Osteocyte (in vitro differentiated cells): ENCODE measurements at regions not wholly inside any gene's neighbourhood (a gene's known extent, or its start where the extent isn't known, plus 50 kb on each side); places are given as distances from the start of the nearest gene placed in this dataset.
"Not testable (repeated sequence)": the region's sequence is repeated elsewhere in the genome, so short reads cannot be mapped to it uniquely, and the experiment has no call there.

Source experiments
- DNase-seq: peaks from one replicate; pipeline ENCODE4 v3.0.0; 2021; ENCODE audit warnings: mixed read lengths; ENCODE audit not compliant: unreplicated experiment; ENCODE audit errors: extremely low spot score
- H3K27ac Mint-ChIP-seq: one replicate; pipeline ENCODE4 v1.8.0; 2021; ENCODE audit warnings: mild to moderate bottlenecking, mixed read lengths; ENCODE audit not compliant: unreplicated experiment
- H3K27me3 Mint-ChIP-seq: one replicate; pipeline ENCODE4 v1.8.0; 2021; ENCODE audit warnings: mixed read lengths; ENCODE audit not compliant: unreplicated experiment
- H3K36me3 Mint-ChIP-seq: one replicate; pipeline ENCODE4 v1.8.0; 2021; ENCODE audit warnings: mixed read lengths; ENCODE audit not compliant: unreplicated experiment
- H3K4me1 Mint-ChIP-seq: one replicate; pipeline ENCODE4 v1.8.0; 2021; ENCODE audit warnings: mixed read lengths; ENCODE audit not compliant: unreplicated experiment
- H3K4me3 Mint-ChIP-seq: one replicate; pipeline ENCODE4 v1.8.0; 2021; ENCODE audit warnings: mild to moderate bottlenecking, moderate library complexity, mixed read lengths; ENCODE audit not compliant: unreplicated experiment
- H3K9me3 Mint-ChIP-seq: one replicate; pipeline ENCODE4 v1.8.0; 2021; ENCODE audit warnings: mixed read lengths; ENCODE audit not compliant: unreplicated experiment
- TF ChIP-seq, protein P1 (sequence below): fragments of 200-600 bp; sonication (generic); IDR thresholded peaks from 2 replicates; pipeline ENCODE4 v1.5.0; 2021; ENCODE audit warnings: antibody characterized with exemption, mild to moderate bottlenecking, moderate library complexity

DNA sequence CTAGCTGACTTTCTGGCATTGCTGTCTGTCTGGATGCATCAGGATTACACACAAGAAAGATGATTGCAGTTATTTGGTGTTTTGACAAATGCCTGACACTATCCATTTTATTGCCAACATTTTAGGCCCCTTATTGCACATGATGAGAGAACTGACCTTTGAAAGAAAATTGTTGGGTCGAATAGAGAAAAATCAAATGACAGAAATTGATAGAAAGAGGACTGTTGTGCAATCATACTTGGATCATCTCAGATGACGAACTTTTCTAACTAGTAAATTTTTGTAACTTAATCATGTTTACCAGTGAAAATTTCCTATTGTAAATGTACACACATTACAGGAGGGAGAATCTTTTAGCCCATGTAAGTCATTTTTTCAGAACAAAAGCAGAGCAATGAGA lies 251.5 kb upstream of the USP15 start:
- no peaks in the 10 kb centered on the region for H3K4me1 Mint-ChIP-seq
- no peaks in the 10 kb centered on the region for H3K36me3 Mint-ChIP-seq
- TF ChIP-seq, protein P1, sequence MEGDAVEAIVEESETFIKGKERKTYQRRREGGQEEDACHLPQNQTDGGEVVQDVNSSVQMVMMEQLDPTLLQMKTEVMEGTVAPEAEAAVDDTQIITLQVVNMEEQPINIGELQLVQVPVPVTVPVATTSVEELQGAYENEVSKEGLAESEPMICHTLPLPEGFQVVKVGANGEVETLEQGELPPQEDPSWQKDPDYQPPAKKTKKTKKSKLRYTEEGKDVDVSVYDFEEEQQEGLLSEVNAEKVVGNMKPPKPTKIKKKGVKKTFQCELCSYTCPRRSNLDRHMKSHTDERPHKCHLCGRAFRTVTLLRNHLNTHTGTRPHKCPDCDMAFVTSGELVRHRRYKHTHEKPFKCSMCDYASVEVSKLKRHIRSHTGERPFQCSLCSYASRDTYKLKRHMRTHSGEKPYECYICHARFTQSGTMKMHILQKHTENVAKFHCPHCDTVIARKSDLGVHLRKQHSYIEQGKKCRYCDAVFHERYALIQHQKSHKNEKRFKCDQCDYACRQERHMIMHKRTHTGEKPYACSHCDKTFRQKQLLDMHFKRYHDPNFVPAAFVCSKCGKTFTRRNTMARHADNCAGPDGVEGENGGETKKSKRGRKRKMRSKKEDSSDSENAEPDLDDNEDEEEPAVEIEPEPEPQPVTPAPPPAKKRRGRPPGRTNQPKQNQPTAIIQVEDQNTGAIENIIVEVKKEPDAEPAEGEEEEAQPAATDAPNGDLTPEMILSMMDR: no peak
- no peaks in the 10 kb centered on the region for H3K9me3 Mint-ChIP-seq
- no peaks in the 10 kb centered on the region for H3K27me3 Mint-ChIP-seq
- no peak overlapping the region for H3K4me3 Mint-ChIP-seq
- DNase-seq: no peak
- H3K27ac Mint-ChIP-seq: no peak overlapping the region

- DNase-seq: no peak
- no peaks in the 10 kb centered on the region for H3K9me3 Mint-ChIP-seq
- no peaks in the 10 kb centered on the region for H3K4me1 Mint-ChIP-seq
- no peak overlapping the region for H3K27ac Mint-ChIP-seq
- no peaks in the 10 kb centered on the region for H3K27me3 Mint-ChIP-seq
- H3K36me3 Mint-ChIP-seq: no peaks in the 10 kb centered on the region
- H3K4me3 Mint-ChIP-seq: no peak overlapping the region
- TF ChIP-seq, protein P1: no peak
Measured at GRCh38 chr12:62009445-62009844, 250.8 kb upstream of the USP15 start.

DNA sequence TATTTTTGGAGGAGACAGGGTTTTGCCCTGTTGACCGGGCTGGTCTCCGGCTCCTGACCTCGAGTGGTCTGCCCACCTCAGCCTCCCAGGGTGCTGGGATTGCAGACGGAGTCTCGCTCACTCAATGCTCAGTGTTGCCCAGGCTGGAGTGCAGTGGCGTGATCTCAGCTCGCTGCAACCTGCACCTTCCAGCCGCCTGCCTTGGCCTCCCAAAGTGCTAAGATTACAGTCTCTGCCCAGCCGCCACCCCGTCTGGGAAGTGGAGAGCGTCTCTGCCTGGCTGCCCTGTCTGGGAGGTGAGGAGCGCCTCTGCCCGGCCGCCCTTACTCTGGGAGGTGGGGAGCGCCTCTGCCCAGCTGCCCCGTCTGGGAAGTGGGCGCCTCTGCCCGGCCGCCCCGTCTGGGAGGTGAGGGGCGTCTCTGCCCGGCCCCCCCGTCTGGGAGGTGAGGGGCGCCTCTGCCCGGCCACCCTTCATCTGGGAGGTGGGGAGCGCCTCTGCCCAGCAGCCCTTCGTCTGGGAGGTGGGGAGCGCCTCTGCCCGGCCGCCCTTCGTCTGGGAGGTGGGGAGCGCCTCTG lies 249.8 kb upstream of the USP15 start:
- not testable (repeated sequence) for H3K9me3 Mint-ChIP-seq, H3K27me3 Mint-ChIP-seq, DNase-seq, H3K4me1 Mint-ChIP-seq, H3K4me3 Mint-ChIP-seq, H3K36me3 Mint-ChIP-seq, H3K27ac Mint-ChIP-seq

DNA sequence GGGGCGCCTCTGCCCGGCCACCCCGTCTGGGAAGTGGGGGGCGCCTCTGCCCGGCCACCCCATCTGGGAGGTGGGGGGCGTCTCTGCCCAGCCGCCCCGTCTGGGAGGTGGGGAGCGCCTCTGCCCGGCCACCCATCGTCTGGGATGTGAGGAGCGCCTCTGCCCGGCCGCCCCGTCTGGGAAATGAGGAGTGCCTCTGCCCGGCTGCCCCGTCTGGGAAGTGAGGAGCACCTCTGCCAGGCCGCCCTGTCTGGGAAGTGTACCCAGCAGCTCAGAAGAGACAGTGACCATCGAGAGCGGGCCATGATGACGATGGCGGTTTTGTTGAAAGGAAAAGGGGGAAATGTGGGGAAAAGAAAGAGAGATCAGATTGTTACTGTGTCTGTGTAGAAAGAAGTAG lies 249.2 kb upstream of the USP15 start:
- H3K4me1 Mint-ChIP-seq, H3K36me3 Mint-ChIP-seq, H3K27me3 Mint-ChIP-seq, H3K27ac Mint-ChIP-seq, DNase-seq, H3K9me3 Mint-ChIP-seq, H3K4me3 Mint-ChIP-seq: not testable (repeated sequence)

GRCh38 chr12:62014330-62014729 lies 245.9 kb upstream of the USP15 start:
- Mint-ChIP-seq H3K9me3 (no peaks in the 10 kb centered on the region), H3K27ac (no peak overlapping the region)
- TF ChIP-seq, protein P1: no peak

GRCh38 chr12:62016021-62016420 lies 244.2 kb upstream of the USP15 start:
- DNase-seq: no peak
- H3K27me3 Mint-ChIP-seq: no peaks in the 10 kb centered on the region
- TF ChIP-seq, protein P1: no peak
- no peaks in the 10 kb centered on the region for H3K4me1 Mint-ChIP-seq
- H3K36me3 Mint-ChIP-seq: no peaks in the 10 kb centered on the region
- H3K4me3 Mint-ChIP-seq: no peak overlapping the region
- no peak overlapping the region for H3K27ac Mint-ChIP-seq
- H3K9me3 Mint-ChIP-seq: no peaks in the 10 kb centered on the region

More at GRCh38 chr12:62014330-62014729, 245.9 kb upstream of the USP15 start:
- H3K4me3 Mint-ChIP-seq: no peak overlapping the region
- no peaks in the 10 kb centered on the region for H3K36me3 Mint-ChIP-seq
- H3K27me3 Mint-ChIP-seq: no peaks in the 10 kb centered on the region
- DNase-seq: no peak
- H3K4me1 Mint-ChIP-seq: no peaks in the 10 kb centered on the region
